GM23338 (cell line): ENCODE measurements at regions not wholly inside any gene's neighbourhood (a gene's known extent, or its start where the extent isn't known, plus 50 kb on each side); places are given as distances from the start of the nearest gene placed in this dataset.

Experiments used
- ATAC-seq: fragments of 200-7000 bp; cut with Tn5 transposase; 3 replicates; pipeline ENCODE4 v1.9.1; 2020
- DNase-seq: peaks from one replicate; pipeline ENCODE4 v3.0.0-alpha.2; 2015; ENCODE audit warnings: low spot score
- H2AFZ ChIP-seq: fragments of 200-600 bp; sonication (generic); 2 replicates; pipeline ENCODE4 v1.8.0; 2016; ENCODE audit warnings: antibody characterized with exemption, mild to moderate bottlenecking, moderate library complexity
- H3F3A ChIP-seq: fragments of 200-600 bp; sonication (generic); replicated peaks from 2 replicates; pipeline ENCODE4 v1.8.0; 2017; ENCODE audit warnings: antibody characterized with exemption, mixed run types, low read depth
- H3K27ac ChIP-seq: fragments of 200-600 bp; sonication (generic); 2 replicates; pipeline ENCODE4 v1.6.1; 2016; ENCODE audit warnings: low read depth
- H3K27me3 ChIP-seq: fragments of 200-600 bp; sonication (generic); 2 replicates; pipeline ENCODE4 v1.8.0; 2016; ENCODE audit warnings: mild to moderate bottlenecking, mixed run types, moderate library complexity; ENCODE audit not compliant: insufficient read depth
- H3K36me3 ChIP-seq: fragments of 200-600 bp; sonication (generic); 2 replicates; pipeline ENCODE4 v1.8.0; 2016; ENCODE audit warnings: mild to moderate bottlenecking; ENCODE audit not compliant: insufficient read depth
- H3K4me1 ChIP-seq: fragments of 200-600 bp; sonication (generic); 2 replicates; pipeline ENCODE4 v1.8.0; 2016; ENCODE audit warnings: mild to moderate bottlenecking, moderate library complexity; ENCODE audit not compliant: insufficient read depth
- H3K4me2 ChIP-seq: fragments of 200-600 bp; sonication (generic); 2 replicates; pipeline ENCODE4 v1.7.1; 2017; ENCODE audit warnings: mixed run types
- H3K4me3 ChIP-seq: fragments of 200-600 bp; sonication (generic); 2 replicates; pipeline ENCODE4 v1.6.1; 2016; ENCODE audit warnings: mixed run types
- H3K79me2 ChIP-seq: fragments of 200-600 bp; sonication (generic); replicated peaks from 2 replicates; pipeline ENCODE4 v1.8.0; 2017; ENCODE audit warnings: mild to moderate bottlenecking; ENCODE audit not compliant: insufficient read depth
- H3K9me2 ChIP-seq: fragments of 200-600 bp; sonication (generic); 2 replicates; pipeline ENCODE4 v1.8.0; 2017; ENCODE audit not compliant: insufficient read depth
- H4K20me1 ChIP-seq: fragments of 200-600 bp; sonication (generic); replicated peaks from 2 replicates; pipeline ENCODE4 v1.8.0; 2017; ENCODE audit warnings: mild to moderate bottlenecking; ENCODE audit not compliant: insufficient read depth
- H3K27ac Mint-ChIP-seq: 2 replicates; pipeline ENCODE4 v1.8.0; 2020; ENCODE audit warnings: inconsistent platforms, mild to moderate bottlenecking, moderate library complexity, mixed read lengths
- H3K27me3 Mint-ChIP-seq: 3 replicates; pipeline ENCODE4 v1.8.0; 2022; ENCODE audit warnings: low read depth, mild to moderate bottlenecking, moderate library complexity, mixed read lengths, inconsistent platforms; ENCODE audit not compliant: insufficient read depth, poor library complexity
- H3K36me3 Mint-ChIP-seq: 3 replicates; pipeline ENCODE4 v1.8.0; 2021; ENCODE audit warnings: low read depth, mild to moderate bottlenecking, inconsistent platforms, moderate library complexity, mixed read lengths
- H3K4me1 Mint-ChIP-seq: 3 replicates; pipeline ENCODE4 v1.8.0; 2020; ENCODE audit warnings: mild to moderate bottlenecking, inconsistent platforms, mixed read lengths
- H3K4me3 Mint-ChIP-seq: 3 replicates; pipeline ENCODE4 v1.8.0; 2021; ENCODE audit warnings: moderate library complexity, mild to moderate bottlenecking, inconsistent platforms, mixed read lengths
- H3K9me3 Mint-ChIP-seq: 3 replicates; pipeline ENCODE4 v1.8.0; 2020; ENCODE audit warnings: moderate library complexity, mild to moderate bottlenecking, inconsistent platforms, mixed read lengths
- CTCF ChIP-seq, 2 experiments: fragments of 200-600 bp in 1 of 2; sonication (generic) in 1 of 2; conservative IDR thresholded peaks; 2 replicates each; pipeline versions ENCODE4 v1.5.1 to v1.6.1; 2016 to 2017; ENCODE audit warnings: antibody characterized with exemption in 2 of 2, low read depth in 2 of 2, mild to moderate bottlenecking in 2 of 2, moderate library complexity in 1 of 2
- NANOG ChIP-seq: IDR thresholded peaks from 2 replicates; pipeline ENCODE4 v1.6.1; 2016; ENCODE audit warnings: antibody characterized with exemption, borderline replicate concordance
- POLR2AphosphoS5 ChIP-seq: IDR thresholded peaks from 2 replicates; pipeline ENCODE4 v1.6.1; 2016; ENCODE audit warnings: antibody characterized with exemption, low read depth
- STAT1 ChIP-seq: IDR thresholded peaks from one replicate; pipeline ENCODE4 v1.6.1; 2016; ENCODE audit warnings: antibody characterized with exemption; ENCODE audit not compliant: unreplicated experiment
- ZNF114 ChIP-seq: fragments of 250-450 bp; sonication (Bioruptor Pico); IDR thresholded peaks from 2 replicates; pipeline ENCODE4 v1.5.0; 2020; ENCODE audit warnings: mild to moderate bottlenecking, moderate library complexity
- ZNF331 ChIP-seq: fragments of 250-450 bp; sonication (Bioruptor Pico); IDR thresholded peaks from 2 replicates; pipeline ENCODE4 v1.5.0; 2020; ENCODE audit warnings: low read depth, mild to moderate bottlenecking, moderate library complexity
- TF ChIP-seq, protein P1 (sequence below): IDR thresholded peaks from 2 replicates; pipeline ENCODE4 v1.6.1; 2016; ENCODE audit warnings: antibody characterized with exemption
- TF ChIP-seq, protein P2 (sequence below): fragments of 250-450 bp; sonication (Bioruptor Pico); IDR thresholded peaks from 2 replicates; pipeline ENCODE4 v1.5.0; 2020; ENCODE audit warnings: mild to moderate bottlenecking, moderate library complexity

DNA sequence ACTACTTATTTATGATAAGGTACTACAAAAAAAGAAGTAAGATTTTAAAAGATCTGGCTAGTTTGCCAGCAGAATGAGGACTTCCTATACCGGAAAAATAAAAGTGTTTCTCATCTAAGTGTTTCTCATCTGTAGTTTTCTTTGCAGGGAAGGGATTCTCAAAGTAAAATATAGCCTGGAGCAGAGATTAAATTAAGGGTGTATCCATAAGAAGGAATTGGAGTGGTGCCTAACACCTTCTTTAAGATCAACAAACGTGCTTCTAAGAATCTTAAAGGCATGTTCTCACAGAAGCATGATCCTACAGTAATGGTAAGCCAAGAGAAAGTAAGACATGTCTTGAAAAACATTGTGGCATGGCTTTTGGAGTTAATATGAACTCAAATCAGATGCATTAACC is 528.2 kb downstream of the GBA3 start:
- Histone ChIP-seq H2AFZ (no peak overlapping the region), H3K36me3 (no peaks in the 10 kb centered on the region), H4K20me1 (no peaks in the 10 kb centered on the region), H3K4me2 (no peak overlapping the region), H3K9me2 (peaks cover 11% of the 10 kb centered on the region), H3F3A (no peaks in the 10 kb centered on the region), H3K27me3 (no peaks in the 10 kb centered on the region), H3K27ac (no peak overlapping the region), H3K79me2 (no peaks in the 10 kb centered on the region), H3K4me3 (no peak overlapping the region), H3K4me1 (no peaks in the 10 kb centered on the region)
- no peaks in the 10 kb centered on the region for H3K9me3 Mint-ChIP-seq
- no peaks in the 10 kb centered on the region for H3K36me3 Mint-ChIP-seq
- H3K27ac Mint-ChIP-seq = no peak overlapping the region
- no peak for DNase-seq
- no peaks in the 10 kb centered on the region for H3K27me3 Mint-ChIP-seq
- H3K4me1 Mint-ChIP-seq = peaks cover 3% of the 10 kb centered on the region; the same call in 1 of the 3 replicates
- no peak for TF ChIP-seq POLR2AphosphoS5
- no peak overlapping the region for H3K4me3 Mint-ChIP-seq
- no peak for ATAC-seq

- H3K27me3 ChIP-seq = no peaks in the 10 kb centered on the region
- H3K4me2 ChIP-seq = no peak overlapping the region
- no peaks in the 10 kb centered on the region for H3K36me3 ChIP-seq
- H3K79me2 ChIP-seq = no peaks in the 10 kb centered on the region
- no peak overlapping the region for H3K27ac ChIP-seq
- Mint-ChIP-seq H3K4me1 (peaks cover 3% of the 10 kb centered on the region; the same call in 1 of the 3 replicates), H3K27ac (no peak overlapping the region), H3K27me3 (no peaks in the 10 kb centered on the region), H3K4me3 (no peak overlapping the region), H3K9me3 (no peaks in the 10 kb centered on the region), H3K36me3 (no peaks in the 10 kb centered on the region)
- TF ChIP-seq, protein P1, sequence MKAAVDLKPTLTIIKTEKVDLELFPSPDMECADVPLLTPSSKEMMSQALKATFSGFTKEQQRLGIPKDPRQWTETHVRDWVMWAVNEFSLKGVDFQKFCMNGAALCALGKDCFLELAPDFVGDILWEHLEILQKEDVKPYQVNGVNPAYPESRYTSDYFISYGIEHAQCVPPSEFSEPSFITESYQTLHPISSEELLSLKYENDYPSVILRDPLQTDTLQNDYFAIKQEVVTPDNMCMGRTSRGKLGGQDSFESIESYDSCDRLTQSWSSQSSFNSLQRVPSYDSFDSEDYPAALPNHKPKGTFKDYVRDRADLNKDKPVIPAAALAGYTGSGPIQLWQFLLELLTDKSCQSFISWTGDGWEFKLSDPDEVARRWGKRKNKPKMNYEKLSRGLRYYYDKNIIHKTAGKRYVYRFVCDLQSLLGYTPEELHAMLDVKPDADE = no peak
- peak in 1 of 2 experiments; percentile 40; a peak in 3 of 4 replicates for TF ChIP-seq CTCF (conservative IDR thresholded peaks at IDR 0.05; ENCODE audit: low read depth in 2 of 2)
- H3F3A ChIP-seq = no peaks in the 10 kb centered on the region
- peaks cover 11% of the 10 kb centered on the region for H3K9me2 ChIP-seq
- ATAC-seq = no peak
- no peak overlapping the region for H3K4me3 ChIP-seq
- H2AFZ ChIP-seq = no peak overlapping the region
- H4K20me1 ChIP-seq = no peaks in the 10 kb centered on the region
- no peaks in the 10 kb centered on the region for H3K4me1 ChIP-seq
- DNase-seq = peak; percentile 6
Measured at GRCh38 chr4:23219779-23220408, 527.2 kb downstream of the GBA3 start.

DNA sequence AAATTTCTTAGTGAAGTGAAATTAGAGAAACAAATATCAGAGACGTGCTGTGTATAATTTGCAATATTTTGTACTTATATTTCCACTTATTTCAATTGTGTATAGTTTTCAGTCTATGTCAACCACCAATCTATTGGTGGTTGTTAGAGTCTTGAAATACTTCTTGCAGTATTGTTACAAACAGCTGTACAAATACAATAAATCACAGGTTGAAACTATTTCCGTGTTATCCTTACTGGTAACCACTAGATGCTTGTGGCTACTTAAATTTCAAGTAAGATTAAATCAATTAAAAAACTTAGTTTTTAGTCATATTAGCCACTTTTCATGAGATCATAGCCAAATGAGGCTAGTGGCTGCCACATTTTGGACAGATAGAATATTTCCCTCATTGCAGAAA is 520.5 kb downstream of the GBA3 start:
- H4K20me1 ChIP-seq = no peaks in the 10 kb centered on the region
- no peak overlapping the region for H3K27ac ChIP-seq
- H3K4me1 ChIP-seq = peaks cover 10% of the 10 kb centered on the region; the same call in 1 of the 2 replicates
- Mint-ChIP-seq H3K36me3 (peaks cover 3% of the 10 kb centered on the region; the same call in 2 of the 3 replicates), H3K9me3 (peaks cover under 1% of the 10 kb centered on the region; the same call in 1 of the 3 replicates), H3K27ac (no peak overlapping the region), H3K4me3 (no peak overlapping the region), H3K4me1 (peaks cover 7% of the 10 kb centered on the region), H3K27me3 (no peaks in the 10 kb centered on the region)
- no peaks in the 10 kb centered on the region; the same call in 1 of the 2 replicates for H3K9me2 ChIP-seq
- no peak for DNase-seq
- no peak overlapping the region; the same call in 1 of the 2 replicates for H2AFZ ChIP-seq
- no peaks in the 10 kb centered on the region for H3F3A ChIP-seq
- H3K79me2 ChIP-seq = no peaks in the 10 kb centered on the region
- H3K27me3 ChIP-seq = no peaks in the 10 kb centered on the region
- no peak for ATAC-seq
- no peak overlapping the region for H3K4me2 ChIP-seq
- no peaks in the 10 kb centered on the region for H3K36me3 ChIP-seq
- H3K4me3 ChIP-seq = no peak overlapping the region
- TF ChIP-seq, protein P2, sequence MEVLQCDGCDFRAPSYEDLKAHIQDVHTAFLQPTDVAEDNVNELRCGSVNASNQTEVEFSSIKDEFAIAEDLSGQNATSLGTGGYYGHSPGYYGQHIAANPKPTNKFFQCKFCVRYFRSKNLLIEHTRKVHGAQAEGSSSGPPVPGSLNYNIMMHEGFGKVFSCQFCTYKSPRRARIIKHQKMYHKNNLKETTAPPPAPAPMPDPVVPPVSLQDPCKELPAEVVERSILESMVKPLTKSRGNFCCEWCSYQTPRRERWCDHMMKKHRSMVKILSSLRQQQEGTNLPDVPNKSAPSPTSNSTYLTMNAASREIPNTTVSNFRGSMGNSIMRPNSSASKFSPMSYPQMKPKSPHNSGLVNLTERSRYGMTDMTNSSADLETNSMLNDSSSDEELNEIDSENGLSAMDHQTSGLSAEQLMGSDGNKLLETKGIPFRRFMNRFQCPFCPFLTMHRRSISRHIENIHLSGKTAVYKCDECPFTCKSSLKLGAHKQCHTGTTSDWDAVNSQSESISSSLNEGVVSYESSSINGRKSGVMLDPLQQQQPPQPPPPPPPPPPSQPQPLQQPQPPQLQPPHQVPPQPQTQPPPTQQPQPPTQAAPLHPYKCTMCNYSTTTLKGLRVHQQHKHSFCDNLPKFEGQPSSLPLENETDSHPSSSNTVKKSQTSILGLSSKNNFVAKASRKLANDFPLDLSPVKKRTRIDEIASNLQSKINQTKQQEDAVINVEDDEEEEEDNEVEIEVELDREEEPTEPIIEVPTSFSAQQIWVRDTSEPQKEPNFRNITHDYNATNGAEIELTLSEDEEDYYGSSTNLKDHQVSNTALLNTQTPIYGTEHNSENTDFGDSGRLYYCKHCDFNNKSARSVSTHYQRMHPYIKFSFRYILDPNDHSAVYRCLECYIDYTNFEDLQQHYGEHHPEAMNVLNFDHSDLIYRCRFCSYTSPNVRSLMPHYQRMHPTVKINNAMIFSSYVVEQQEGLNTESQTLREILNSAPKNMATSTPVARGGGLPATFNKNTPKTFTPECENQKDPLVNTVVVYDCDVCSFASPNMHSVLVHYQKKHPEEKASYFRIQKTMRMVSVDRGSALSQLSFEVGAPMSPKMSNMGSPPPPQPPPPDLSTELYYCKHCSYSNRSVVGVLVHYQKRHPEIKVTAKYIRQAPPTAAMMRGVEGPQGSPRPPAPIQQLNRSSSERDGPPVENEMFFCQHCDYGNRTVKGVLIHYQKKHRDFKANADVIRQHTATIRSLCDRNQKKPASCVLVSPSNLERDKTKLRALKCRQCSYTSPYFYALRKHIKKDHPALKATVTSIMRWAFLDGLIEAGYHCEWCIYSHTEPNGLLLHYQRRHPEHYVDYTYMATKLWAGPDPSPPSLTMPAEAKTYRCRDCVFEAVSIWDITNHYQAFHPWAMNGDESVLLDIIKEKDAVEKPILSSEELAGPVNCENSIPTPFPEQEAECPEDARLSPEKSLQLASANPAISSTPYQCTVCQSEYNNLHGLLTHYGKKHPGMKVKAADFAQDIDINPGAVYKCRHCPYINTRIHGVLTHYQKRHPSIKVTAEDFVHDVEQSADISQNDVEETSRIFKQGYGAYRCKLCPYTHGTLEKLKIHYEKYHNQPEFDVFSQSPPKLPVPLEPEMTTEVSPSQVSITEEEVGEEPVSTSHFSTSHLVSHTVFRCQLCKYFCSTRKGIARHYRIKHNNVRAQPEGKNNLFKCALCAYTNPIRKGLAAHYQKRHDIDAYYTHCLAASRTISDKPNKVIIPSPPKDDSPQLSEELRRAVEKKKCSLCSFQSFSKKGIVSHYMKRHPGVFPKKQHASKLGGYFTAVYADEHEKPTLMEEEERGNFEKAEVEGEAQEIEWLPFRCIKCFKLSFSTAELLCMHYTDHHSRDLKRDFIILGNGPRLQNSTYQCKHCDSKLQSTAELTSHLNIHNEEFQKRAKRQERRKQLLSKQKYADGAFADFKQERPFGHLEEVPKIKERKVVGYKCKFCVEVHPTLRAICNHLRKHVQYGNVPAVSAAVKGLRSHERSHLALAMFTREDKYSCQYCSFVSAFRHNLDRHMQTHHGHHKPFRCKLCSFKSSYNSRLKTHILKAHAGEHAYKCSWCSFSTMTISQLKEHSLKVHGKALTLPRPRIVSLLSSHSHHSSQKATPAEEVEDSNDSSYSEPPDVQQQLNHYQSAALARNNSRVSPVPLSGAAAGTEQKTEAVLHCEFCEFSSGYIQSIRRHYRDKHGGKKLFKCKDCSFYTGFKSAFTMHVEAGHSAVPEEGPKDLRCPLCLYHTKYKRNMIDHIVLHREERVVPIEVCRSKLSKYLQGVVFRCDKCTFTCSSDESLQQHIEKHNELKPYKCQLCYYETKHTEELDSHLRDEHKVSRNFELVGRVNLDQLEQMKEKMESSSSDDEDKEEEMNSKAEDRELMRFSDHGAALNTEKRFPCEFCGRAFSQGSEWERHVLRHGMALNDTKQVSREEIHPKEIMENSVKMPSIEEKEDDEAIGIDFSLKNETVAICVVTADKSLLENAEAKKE (CRISPR knock-in tag) = no peak
- TF ChIP-seq ZNF331 (CRISPR knock-in tag) (no peak), ZNF114 (CRISPR knock-in tag) (no peak), STAT1 (no peak), NANOG (no peak)
